HepG2 (cell line): ENCODE measurements at regions not wholly inside any gene's neighbourhood (a gene's known extent, or its start where the extent isn't known, plus 50 kb on each side); places are given as distances from the start of the nearest gene placed in this dataset.

Experiments
- ATAC-seq: fragments of 200-7000 bp; cut with Tn5 transposase; 3 replicates; pipeline ENCODE4 v1.9.1; 2020; ENCODE audit warnings: mild to moderate bottlenecking, moderate library complexity
- BruUV-seq: library from RNA; stranded (reverse); fragments of 400-500 nt; replicated peaks from 2 replicates; lab custom pipeline; 2021; lab: Mats Ljungman, UMichigan
- CTCF ChIA-PET: fragments of 300-600 bp; formaldehyde crosslinking; extraction: SDS; loops from one replicate; lab custom pipeline; 2021; ENCODE audit warnings: low total read pairs, inconsistent platforms, low intra/inter-chr PET ratio; lab: Yijun Ruan, JAX
- POLR2A ChIA-PET: fragments of 350-600 bp; sonication (Branson Sonifier 250); formaldehyde crosslinking; loops from one replicate; lab custom pipeline; 2020; ENCODE audit warnings: antibody characterized with exemption, inconsistent platforms; lab: Yijun Ruan, JAX
- DNase-seq: peaks from one replicate; pipeline ENCODE4 v3.0.0-alpha.2; 2015; ENCODE audit warnings: low spot score
- FAIRE-seq: peaks from 3 replicates; lab custom pipeline; 2011; peaks lifted over from hg19 to GRCh38; lab: Jason Lieb, UNC
- H2AFZ ChIP-seq: one replicate; pipeline ENCODE4 v1.6.1; 2011; ENCODE audit warnings: low read length, inconsistent platforms
- H3K27ac ChIP-seq: fragments of 300-600 bp; 3 replicates; pipeline ENCODE4 v1.8.0; 2011; ENCODE audit warnings: mixed run types, mild to moderate bottlenecking, mixed read lengths, low read length, inconsistent platforms; ENCODE audit not compliant: insufficient read depth; ENCODE audit errors: extremely low read length
- H3K27me3 ChIP-seq, 2 experiments: fragments of 200-600 bp in 1 of 2; 2 replicates in 1 of 2; 3 replicates in 1 of 2; pipeline versions ENCODE4 v1.6.0 to v1.8.0; 2011; ENCODE audit warnings: low read length in 2 of 2, mild to moderate bottlenecking in 2 of 2, moderate library complexity in 2 of 2, inconsistent platforms in 1 of 2; ENCODE audit not compliant: insufficient read depth in 2 of 2, control insufficient read depth in 1 of 2
- H3K36me3 ChIP-seq, 2 experiments: fragments of 200-600 bp in 1 of 2; replicated peaks in 1 of 2; 2 replicates in 1 of 2; 3 replicates in 1 of 2; pipeline versions ENCODE4 v1.5.1 to v1.8.0; 2011; ENCODE audit warnings: low read length in 2 of 2, inconsistent platforms in 1 of 2; ENCODE audit not compliant: insufficient read depth in 2 of 2, control insufficient read depth in 1 of 2
- H3K4me1 ChIP-seq: 2 replicates; pipeline ENCODE4 v1.5.1; 2012; ENCODE audit warnings: low read length, inconsistent platforms; ENCODE audit not compliant: insufficient read depth
- H3K4me2 ChIP-seq: 2 replicates; pipeline ENCODE4 v1.6.0; 2011; ENCODE audit warnings: low read depth, low read length, inconsistent platforms
- H3K4me3 ChIP-seq, 3 experiments: fragments of 200-600 bp in 1 of 3; sonication (generic), shearing (Covaris generic) in 1 of 3; replicated peaks in 1 of 3; 2 replicates each; pipeline ENCODE4 v1.5.1; 2011 to 2016; ENCODE audit warnings: low read length in 3 of 3, inconsistent platforms in 2 of 3, low read depth in 2 of 3, mild to moderate bottlenecking in 2 of 3, control low read depth in 1 of 3, mixed read lengths in 1 of 3; ENCODE audit not compliant: insufficient read depth in 1 of 3
- H3K79me2 ChIP-seq: one replicate; pipeline ENCODE4 v1.6.1; 2011; ENCODE audit warnings: low read length, inconsistent platforms; ENCODE audit not compliant: insufficient read depth
- H3K9ac ChIP-seq: 2 replicates; pipeline ENCODE4 v1.6.0; 2011; ENCODE audit warnings: mild to moderate bottlenecking, low read depth, low read length, inconsistent platforms; ENCODE audit not compliant: insufficient read depth
- H3K9me3 ChIP-seq: 2 replicates; pipeline ENCODE4 v1.5.1; 2012; ENCODE audit warnings: mild to moderate bottlenecking, low read length
- H4K20me1 ChIP-seq: 2 replicates; pipeline ENCODE4 v1.6.0; 2011; ENCODE audit warnings: inconsistent platforms, mild to moderate bottlenecking, low read length, moderate library complexity; ENCODE audit not compliant: insufficient read depth
- CSRNP2 ChIP-seq: sonication (generic); formaldehyde crosslinking; conservative IDR thresholded peaks from 2 replicates; pipeline ENCODE4 v1.8.0; 2022; ENCODE audit warnings: low read depth, missing genetic modification reagents
- KLF12 ChIP-seq: sonication (generic); formaldehyde crosslinking; IDR thresholded peaks from 2 replicates; pipeline ENCODE4 v1.4.0; 2020; ENCODE audit warnings: missing genetic modification reagents, borderline replicate concordance
- MED1 ChIP-seq: sonication (generic); formaldehyde crosslinking; IDR thresholded peaks from 2 replicates; pipeline ENCODE4 v1.4.0; 2020; ENCODE audit warnings: missing genetic modification reagents
- MIXL1 ChIP-seq: IDR thresholded peaks from 2 replicates; pipeline ENCODE4 v1.6.1; 2016
- NCOA1 ChIP-seq: sonication (generic); formaldehyde crosslinking; IDR thresholded peaks from 2 replicates; pipeline ENCODE4 v1.9.0; 2021; ENCODE audit warnings: missing genetic modification reagents
- SOX6 ChIP-seq, 2 experiments: fragments of 450-650 bp in 1 of 2; sonication (generic) in 1 of 2; formaldehyde crosslinking in 1 of 2; IDR thresholded peaks; 2 replicates each; pipeline versions ENCODE4 v1.4.0 to v1.6.1; 2017 to 2020; ENCODE audit warnings: antibody characterized with exemption in 1 of 2, mild to moderate bottlenecking in 1 of 2, missing genetic modification reagents in 1 of 2
- WGBS: methylation state at CpG from one replicate; pipeline ENCODE4 v1.1.6; 2017; ENCODE audit warnings: low lambda C conversion rate; 5-methylcytosine and 5-hydroxymethylcytosine counted together
- in situ Hi-C: cut with HindIII; loops from 2 replicates; pipeline ENCODE4 v1.10.0; 2017; ENCODE audit warnings: low pct_unique_long_range_greater_than_20kb; ENCODE audit not compliant: extremely low pct_ligation_motif_present
- intact Hi-C: fragments of 100-400 bp; cut with micrococcal nuclease; formaldehyde crosslinking; loops from one replicate; pipeline ENCODE4 v1.10.0; 2022; ENCODE audit not compliant: unreplicated experiment
- TF ChIP-seq, protein P1 (sequence below): sonication (generic); formaldehyde crosslinking; IDR thresholded peaks from 2 replicates; pipeline ENCODE4 v1.9.0; 2022; ENCODE audit warnings: low read depth, missing genetic modification reagents

GRCh38 chr15:93257920-93258319 lies 168.9 kb upstream of the RGMA start:
- Histone ChIP-seq H3K4me1 (no peaks in the 10 kb centered on the region), H2AFZ (no peak overlapping the region), H3K4me3 (no peak overlapping the region), H4K20me1 (no peaks in the 10 kb centered on the region), H3K79me2 (no peaks in the 10 kb centered on the region), H3K27ac (no peak overlapping the region), H3K36me3 (no peaks in the 10 kb centered on the region), H3K9ac (no peak overlapping the region), H3K27me3 (peaks cover 0 to 34% of the 10 kb centered on the region in 2 experiments; a peak in 3 of 5 replicates), H3K9me3 (no peaks in the 10 kb centered on the region), H3K4me2 (no peak overlapping the region)
- no TSS peak for BruUV-seq
- ChIA-PET CTCF (no interaction called here), POLR2A (no interaction called here)
- no peak for FAIRE-seq
- in situ Hi-C loops (no loop called here), intact Hi-C loops (no loop called here)
- no peak for TF ChIP-seq MIXL1 (CRISPR knock-in tag)
- DNase-seq, result no peak
- ATAC-seq, result no peak
- 0% methylated on average over 3 of the region's 3 CpGs for WGBS

DNA sequence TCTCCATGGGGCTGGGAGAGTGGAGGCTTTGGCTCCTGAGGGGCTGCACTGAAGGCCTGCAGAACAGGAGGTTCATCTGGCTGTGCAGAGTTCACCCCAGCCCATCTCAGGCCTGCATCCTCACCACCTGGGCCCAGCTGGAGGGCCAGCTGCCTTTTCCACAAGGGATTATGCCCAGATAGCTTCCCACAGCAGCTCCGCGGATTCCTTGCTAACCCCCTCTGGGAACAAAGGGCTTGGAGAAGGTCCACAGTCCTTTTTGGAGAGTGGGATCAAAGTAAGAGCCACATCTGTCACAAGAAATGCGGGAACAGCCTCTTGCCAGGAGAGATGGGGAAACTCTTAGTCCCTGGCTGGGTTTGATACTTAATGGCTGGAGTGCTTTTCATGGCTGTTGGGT lies 164.7 kb upstream of the RGMA start:
- FAIRE-seq (no peak), ATAC-seq (no peak), DNase-seq (no peak)
- H3K27me3 ChIP-seq, result peaks cover 0 to 52% of the 10 kb centered on the region in 2 experiments; a peak in 4 of 5 replicates
- no peaks in the 10 kb centered on the region for H3K4me1 ChIP-seq
- no peaks in the 10 kb centered on the region for H3K36me3 ChIP-seq
- H3K27ac ChIP-seq, result no peak overlapping the region
- no peaks in the 10 kb centered on the region for H3K79me2 ChIP-seq
- no peak overlapping the region for H3K4me2 ChIP-seq
- no TSS peak for BruUV-seq
- ChIA-PET CTCF (no interaction called here), POLR2A (no interaction called here)
- in situ Hi-C loops (no loop called here), intact Hi-C loops (no loop called here)
- H4K20me1 ChIP-seq, result no peaks in the 10 kb centered on the region
- no peaks in the 10 kb centered on the region for H3K9me3 ChIP-seq
- WGBS, result 0% methylated on average over 1 of the region's 3 CpGs
- no peak for TF ChIP-seq CSRNP2 (CRISPR knock-in tag)
- TF ChIP-seq, protein P1, sequence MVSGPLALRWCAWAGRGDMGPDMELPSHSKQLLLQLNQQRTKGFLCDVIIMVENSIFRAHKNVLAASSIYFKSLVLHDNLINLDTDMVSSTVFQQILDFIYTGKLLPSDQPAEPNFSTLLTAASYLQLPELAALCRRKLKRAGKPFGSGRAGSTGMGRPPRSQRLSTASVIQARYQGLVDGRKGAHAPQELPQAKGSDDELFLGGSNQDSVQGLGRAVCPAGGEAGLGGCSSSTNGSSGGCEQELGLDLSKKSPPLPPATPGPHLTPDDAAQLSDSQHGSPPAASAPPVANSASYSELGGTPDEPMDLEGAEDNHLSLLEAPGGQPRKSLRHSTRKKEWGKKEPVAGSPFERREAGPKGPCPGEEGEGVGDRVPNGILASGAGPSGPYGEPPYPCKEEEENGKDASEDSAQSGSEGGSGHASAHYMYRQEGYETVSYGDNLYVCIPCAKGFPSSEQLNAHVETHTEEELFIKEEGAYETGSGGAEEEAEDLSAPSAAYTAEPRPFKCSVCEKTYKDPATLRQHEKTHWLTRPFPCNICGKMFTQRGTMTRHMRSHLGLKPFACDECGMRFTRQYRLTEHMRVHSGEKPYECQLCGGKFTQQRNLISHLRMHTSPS (CRISPR knock-in tag), result no peak
- TF ChIP-seq SOX6 (IDR thresholded peaks at IDR 0.05), result no peak
- TF ChIP-seq SOX6 (CRISPR knock-in tag; IDR thresholded peaks at IDR 0.05), result no peak
- no peak for TF ChIP-seq KLF12 (CRISPR knock-in tag)
- TF ChIP-seq NCOA1 (CRISPR knock-in tag), result no peak
- TF ChIP-seq MED1 (CRISPR knock-in tag), result no peak
- no peak overlapping the region for H2AFZ ChIP-seq
- no peak overlapping the region for H3K4me3 ChIP-seq
- no peak overlapping the region for H3K9ac ChIP-seq
